Hematopoietic multipotent progenitor cell treated with erythropoietin and hydrocortisone succinate and interleukin-3 and kit ligand, for 8 days (in vitro differentiated cells): ENCODE measurements at regions not wholly inside any gene's neighbourhood (a gene's known extent, or its start where the extent isn't known, plus 50 kb on each side); places are given as distances from the start of the nearest gene placed in this dataset.

ENCODE experiments used
- DNase-seq: peaks from one replicate; pipeline ENCODE4 v3.0.0-alpha.2; 2015

DNA sequence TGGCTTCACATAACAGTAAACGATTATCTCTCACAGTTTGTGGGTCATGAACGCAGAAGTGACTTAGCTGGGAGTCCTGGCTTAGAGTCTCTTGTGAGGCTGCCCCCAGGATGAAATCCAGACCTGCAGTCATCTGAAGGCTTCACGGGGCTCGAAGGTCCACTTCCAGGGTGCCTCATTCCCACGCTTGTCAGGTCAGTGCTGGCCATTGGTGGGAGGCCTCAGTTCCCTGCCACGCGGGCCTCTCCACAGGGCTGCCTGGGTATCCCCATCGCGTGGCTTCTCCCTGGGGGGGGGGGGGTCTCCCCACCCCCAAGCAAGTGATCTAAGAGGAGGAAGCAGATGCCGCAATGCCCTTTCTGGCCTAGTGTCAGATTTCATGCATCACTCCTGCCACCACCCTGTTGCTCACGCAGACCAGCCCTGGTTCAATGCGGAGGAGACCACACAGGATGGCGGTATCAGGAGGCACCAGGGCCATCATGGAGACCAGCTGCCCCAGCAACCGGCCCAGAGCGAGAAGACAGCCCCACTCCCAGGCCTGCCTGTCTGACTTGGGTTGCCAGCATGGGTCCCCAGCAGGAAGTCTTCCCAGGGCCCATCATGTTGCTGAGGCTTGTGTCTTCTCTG lies 77.3 kb upstream of the CDH5 start:
- no peak for DNase-seq

DNA sequence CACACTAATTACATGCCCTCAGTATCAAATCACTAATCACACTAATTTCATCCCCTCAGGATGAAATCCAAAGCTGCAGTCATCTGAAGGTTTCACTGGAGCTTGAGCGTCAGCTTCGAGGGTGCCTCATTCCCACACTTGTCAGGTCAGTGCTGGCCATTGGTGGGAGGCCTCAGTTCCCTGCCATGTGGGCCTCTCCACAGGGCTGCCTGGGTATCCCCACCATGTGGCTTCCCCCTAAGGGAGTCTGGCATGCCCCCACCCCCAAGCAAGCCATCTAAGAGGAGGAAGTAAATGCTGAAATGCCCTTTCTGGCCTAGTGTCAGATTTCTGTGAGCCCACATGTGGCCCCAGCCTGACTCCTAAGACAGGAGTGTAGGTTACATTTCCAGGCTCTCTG lies 78.6 kb upstream of the CDH5 start:
- DNase-seq, result no peak

DNA sequence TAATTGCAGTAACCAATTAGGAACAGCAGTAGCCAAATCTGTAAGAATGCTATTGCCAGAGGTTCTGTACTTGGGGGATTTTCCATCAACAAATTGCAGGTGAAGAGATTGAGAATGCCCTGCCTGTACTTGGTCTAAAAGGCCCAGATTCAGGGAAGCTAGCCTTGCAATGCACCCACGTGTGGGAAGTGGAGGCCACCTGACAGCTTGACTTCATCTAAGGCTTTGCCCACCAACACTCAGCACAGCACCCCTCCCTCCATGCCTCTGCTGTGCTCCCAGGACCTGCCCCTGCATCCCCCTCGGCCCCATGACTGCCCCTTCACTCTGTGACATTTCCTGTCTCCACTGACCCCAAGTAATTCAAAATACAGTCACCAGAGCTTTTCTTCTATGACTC lies 79.1 kb upstream of the CDH5 start:
- DNase-seq, result no peak

GRCh38 chr16:66286527-66286926 lies 80.0 kb upstream of the CDH5 start:
- no peak for DNase-seq

DNA sequence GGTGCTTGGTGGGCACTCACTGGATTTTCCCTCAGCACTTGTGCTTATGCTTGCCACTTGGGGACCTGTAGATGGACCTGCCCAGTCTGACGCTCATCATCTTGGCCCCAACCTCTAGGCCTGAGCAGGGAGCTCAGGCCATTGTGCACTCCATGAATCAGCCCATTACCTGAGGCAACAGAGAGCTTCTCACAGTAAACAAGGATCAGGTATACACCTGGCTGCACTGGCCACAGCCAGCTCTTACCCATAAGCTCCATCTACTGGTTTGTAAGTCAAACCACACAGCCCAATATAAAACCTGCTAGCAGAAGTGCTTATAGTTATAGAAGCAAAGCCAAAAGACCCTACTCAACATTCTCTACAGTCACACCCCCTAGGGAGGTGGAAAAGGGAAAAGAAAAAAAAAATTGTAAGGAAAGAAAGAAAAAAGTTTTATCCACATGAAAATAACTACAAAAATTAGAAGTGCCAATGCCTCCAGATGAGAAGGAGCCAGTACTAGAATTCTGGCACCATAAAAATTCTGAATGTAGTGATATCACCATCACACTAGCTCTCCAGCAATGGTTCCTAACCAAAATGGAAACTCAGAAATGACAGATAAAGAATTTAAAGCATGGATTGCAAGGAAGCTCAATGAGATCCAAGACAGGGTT lies 87.8 kb upstream of the CDH5 start:
- no peak for DNase-seq

DNA sequence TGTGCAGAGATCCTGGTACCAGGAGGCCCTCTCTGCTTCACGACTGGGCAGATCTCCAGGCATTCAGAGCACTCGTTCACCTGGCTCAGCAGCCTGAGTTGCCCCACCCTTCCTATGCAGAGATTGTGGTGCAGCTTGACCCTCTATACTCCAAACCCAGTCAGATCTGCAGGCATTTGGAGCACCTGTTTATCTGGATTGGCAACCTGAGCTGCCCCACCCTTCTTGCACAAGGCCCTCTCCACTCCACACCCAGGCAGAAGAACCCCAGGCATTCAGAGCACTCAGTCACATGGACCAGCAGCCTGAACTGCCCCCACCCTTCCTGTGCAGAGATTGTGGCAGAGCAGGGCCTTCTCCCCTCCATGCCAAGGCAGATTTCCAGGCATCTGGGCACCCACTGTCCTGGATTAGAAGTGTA lies 88.4 kb upstream of the CDH5 start:
- no peak for DNase-seq

DNA sequence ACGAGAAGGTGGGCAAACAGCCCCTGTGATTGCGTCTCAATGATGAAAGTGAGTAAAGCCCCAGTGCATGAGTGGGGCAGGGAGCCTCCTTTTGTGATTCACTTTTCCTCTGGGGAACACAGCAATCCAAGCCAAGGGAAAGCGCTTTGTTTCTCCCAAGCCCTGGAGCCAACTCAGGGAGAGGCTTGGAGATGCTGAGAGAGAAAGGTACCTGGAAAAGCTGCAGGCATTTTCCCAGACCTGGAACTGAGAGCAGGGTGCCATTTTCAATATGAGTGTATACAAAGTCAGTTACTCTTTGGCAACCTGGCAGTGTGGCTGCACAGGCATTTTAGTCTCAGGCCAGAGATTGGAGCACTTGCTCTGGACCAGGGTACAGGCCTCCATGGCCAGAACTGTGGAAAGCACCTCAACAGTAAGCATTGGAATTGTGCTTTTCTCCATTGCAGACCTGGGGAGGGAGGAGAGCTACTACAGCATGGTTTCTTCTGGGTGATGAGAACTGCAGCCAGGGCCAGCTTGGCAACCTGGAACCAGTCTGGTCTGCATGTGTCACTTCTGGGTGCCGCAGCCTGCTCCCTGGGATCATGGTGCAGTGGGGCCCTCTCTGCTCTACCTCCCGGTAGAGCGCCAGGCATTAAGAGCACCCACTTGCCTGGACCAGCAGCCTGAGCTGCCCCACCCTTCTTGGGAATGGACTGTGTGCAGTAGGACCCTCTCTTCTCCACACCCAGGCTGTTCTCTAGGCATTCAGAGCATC lies 89.0 kb upstream of the CDH5 start:
- no peak for DNase-seq

DNA sequence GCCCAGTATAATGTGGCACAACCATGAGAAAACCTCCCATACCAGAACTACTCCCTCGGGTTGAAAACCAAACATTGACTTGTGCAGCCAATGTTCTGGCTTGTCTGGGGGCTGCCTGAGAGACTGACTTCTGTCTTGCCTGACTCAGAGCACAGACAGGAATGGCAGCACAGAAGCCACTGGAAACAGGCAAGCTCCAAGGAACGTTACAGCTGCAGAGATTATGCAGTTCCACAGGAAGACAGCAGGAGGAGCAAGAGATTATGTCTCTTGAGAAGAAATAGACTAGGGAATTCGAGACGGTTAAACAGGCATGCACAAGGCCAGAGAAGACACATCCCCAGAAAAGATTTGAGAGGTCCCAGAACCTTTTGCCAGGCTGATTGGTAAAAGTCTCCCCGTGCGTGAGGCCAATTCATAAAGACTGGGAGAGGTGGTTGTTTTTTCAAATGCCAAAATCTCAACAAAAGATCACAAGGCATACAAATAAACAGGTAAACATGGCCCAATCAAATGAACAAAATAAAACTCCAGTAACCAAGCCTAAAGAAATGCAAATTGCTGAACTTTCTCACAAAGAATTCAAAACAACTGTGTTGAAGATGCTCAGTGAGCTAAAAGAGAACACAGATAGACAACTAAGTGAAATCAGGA lies 90.6 kb upstream of the CDH5 start:
- peak; percentile 57 for DNase-seq

- peak; percentile 45 for DNase-seq
Measured at GRCh38 chr16:66274335-66275110, 92.0 kb upstream of the CDH5 start.

DNA sequence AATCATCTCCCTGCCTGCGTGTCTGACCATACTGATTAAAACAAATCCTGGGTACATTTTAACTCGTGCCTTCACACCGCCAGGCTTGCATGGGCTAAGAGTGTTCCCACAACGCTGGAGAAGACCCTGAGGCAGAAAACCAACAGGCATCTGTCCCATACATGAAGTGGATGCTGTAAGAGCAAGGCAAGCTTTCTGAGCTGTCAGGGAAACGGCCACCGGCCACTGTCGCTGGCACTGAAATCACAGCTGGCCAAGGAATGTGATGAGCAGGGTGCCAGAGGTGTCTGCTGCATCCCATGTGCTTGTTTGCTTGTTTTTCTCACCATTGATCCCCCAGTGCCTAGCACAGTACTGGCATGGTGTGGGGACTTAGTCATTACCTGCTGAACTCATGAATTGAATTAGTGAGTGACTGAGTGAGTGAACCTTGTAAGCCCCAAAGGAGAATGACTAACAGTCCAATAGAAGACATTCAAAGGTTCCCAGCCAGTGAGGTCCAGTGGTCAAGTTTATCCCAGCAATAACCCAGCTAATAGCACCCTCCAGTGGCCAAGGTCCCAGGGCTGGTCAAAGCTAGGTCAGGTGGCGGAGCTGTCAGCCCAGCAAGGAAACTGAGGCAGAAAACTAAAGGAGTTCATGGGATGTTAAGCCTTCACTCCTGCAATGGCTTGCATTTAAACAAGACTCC lies 92.7 kb upstream of the CDH5 start:
- DNase-seq, result no peak

GRCh38 chr16:66273053-66273452 lies 93.4 kb upstream of the CDH5 start:
- no peak for DNase-seq

- DNase-seq, result no peak
Measured at GRCh38 chr16:66272461-66272860, 94.0 kb upstream of the CDH5 start.

DNA sequence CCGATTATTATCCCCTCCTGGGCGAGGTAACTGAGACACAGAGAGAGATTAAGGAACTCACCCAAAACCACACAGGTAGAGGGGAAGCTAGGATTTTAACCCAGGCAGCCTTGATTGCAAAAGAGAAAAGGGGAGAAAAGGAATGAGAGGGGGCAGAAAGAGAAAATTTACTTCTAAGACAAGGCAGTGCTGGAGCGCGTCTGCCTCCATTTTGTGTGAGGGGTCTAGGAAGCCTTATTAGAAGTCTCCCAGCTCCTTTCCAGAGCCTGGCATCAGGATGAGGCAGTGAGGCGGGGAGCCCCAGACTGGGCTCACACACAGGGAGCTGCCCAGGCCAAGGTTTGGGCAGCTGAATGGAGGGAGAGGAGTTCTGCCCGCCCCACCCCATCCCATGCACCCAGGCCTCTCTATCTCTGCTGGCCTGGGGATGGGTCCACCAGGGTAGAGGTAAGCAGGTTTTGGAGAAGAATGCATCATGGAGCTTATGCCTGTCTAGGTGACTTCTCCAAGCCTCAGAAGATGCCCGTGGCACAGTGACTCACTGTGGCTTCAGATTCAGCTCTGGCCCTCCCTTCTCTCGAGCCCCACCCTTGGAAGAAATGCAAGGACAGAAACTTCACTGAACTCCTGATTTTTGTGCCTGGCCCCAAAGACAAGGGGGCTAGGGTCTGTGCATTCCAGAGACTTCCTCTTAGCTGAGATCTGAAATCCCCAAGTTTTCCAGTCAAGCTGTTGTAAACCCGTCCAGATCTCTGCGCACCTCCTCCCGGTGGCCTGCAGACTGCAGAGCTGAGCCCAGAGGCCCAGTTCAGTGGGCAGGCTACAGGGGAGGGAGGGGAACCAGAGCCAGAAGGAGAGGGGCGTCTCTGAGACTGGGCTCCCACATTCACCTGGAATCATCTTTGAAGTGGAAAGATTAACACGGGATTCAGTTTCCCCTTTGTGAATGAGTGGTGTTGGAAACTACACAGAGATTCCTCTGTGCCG lies 95.1 kb upstream of the CDH5 start:
- DNase-seq, result no peak

DNA sequence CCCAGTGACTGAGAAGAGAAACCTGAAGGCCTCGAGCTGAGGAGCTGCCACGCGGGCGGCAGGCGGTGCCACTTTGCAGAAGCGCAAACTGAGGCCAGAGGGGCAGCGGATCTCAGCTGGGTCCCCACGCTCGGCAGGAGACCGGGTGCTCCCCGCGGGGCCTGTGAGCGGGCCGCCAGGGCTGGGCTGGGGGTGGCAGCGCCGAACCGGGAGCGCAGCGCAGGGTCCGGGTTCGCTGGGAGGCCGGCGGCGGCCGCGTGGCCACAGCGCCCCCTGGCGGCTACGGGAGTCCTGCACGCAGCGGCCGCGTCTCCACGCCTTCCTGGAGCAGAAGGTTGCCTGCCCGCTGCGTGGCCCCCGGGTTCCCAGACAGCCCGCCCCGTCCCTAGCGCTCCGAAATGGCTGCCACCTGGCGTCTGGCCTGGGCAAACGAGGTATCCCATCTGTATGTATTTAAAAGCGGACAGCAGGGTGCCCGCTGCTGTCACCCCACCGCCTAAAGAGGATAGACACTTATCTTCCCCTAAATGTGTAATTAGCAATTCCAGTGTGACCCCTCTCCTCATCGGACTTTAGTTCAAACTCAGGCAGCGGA lies 96.1 kb upstream of the CDH5 start:
- peak; percentile 48 for DNase-seq

DNA sequence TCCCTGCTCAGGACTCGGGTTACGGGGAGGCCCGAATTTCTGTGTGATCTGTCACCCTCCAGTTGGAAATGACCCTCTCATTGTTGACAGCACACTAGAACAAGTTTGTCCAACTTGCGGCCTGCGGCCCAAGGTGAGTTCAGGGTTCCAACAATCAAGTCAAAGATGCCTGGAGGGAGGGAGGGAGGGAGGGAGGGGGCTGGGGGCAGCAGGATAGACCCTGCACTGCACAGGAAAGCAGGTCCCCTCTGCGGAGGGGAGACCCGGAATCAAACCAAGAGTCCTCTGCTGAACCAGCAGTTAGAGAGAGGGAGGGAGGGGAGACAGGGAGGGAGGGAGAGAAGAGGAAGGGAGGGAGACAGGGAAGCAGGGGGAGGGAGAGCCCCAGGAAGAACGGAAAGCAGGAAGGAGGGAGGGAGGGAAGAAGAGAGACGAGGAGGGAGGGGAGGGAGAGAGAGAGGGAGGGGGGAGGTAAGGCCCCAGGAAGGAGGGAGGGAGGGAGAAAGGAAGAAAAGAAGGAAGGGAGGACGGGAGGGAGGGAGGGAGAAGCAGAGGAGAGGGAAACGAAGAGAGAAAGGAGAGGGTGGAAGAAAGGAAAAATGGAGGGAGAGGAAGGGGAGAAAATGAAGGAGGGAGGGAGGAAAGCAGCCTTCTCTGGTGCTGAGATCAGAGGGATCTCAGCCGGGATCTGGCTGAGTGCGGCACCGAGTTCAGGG lies 96.7 kb upstream of the CDH5 start:
- no peak for DNase-seq

- no peak for DNase-seq
Measured at GRCh38 chr16:66267292-66268014, 99.0 kb upstream of the CDH5 start.

GRCh38 chr16:66266436-66267291 lies 99.8 kb upstream of the CDH5 start:
- no peak for DNase-seq

- DNase-seq, result no peak
Measured at GRCh38 chr16:66265556-66266141, 100.8 kb upstream of the CDH5 start.
